ENCODE measurements at regions not wholly inside any gene's neighbourhood (a gene's known extent, or its start where the extent isn't known, plus 50 kb on each side); places are given as distances from the start of the nearest gene placed in this dataset.
"Not testable (repeated sequence)": the region's sequence is repeated elsewhere in the genome, so short reads cannot be mapped to it uniquely, and the experiment has no call there.

DNA sequence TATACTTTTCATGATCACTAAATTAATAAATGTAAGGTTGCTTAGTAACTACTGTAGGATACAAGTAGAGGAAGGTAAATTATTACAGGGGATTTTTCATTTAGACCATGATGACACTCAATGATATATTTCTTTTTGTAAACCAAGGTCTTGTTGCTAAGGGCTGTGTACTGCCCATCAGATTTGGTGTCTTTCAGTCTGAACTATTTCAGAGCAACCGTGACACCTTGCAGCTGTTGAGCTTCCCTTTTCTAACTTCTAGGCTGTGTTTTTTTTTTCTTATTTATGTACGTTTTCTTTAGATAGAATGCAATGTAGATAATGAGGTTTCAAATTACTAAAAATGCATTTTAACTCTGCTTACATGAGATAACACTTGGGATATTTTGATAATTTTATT lies 292.0 kb upstream of the MBL2 start:
- DNase-seq = no peak

DNA sequence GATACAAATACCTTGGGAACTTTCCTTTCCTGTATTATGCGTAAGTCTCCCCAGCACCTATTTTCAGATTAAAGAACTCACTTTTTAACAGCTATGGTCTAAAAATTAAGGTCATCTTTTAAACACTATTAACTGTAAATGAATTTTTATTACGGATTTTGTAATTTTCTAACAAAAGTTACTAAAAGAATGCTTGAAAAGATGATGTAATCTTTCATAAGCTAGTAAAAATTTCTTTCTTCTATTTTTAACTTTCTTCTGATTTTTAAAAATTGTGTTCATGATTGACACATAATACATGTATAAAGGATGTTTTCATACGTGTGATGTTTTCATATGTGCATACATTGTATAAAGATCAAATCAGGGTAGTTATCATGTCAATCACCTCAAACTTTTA lies 291.2 kb upstream of the MBL2 start:
- no peak for DNase-seq

DNA sequence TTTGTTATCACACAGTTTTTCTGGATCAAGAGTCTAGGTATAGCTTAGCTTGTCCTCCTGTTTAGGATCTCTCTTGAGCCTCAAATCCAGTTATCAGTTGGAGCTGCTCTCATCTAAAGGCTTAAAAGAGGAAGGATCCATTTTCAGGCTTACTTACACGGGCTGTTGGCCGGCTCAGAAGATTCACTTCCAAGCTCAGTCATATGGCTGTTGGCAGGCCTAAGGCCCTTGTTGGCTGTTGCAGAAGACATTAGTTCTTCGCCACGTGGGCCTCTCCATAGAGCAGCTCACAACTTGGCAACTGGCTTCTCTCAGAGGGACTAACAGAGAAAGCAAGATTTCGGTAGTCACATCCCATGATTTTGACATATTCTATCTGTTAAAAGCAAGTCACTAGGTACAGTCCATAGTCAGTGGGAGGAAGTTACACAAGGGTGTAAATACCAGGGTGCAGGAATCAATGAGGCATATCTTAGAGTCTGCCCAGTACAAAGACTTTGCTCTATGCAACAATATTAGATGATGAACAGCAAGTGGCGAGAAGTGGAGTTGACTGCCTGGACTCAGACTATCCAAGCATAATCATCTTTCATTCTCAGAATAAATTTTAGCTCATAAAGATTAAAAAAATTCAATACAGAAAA lies 280.1 kb upstream of the MBL2 start:
- no peak for DNase-seq

DNA sequence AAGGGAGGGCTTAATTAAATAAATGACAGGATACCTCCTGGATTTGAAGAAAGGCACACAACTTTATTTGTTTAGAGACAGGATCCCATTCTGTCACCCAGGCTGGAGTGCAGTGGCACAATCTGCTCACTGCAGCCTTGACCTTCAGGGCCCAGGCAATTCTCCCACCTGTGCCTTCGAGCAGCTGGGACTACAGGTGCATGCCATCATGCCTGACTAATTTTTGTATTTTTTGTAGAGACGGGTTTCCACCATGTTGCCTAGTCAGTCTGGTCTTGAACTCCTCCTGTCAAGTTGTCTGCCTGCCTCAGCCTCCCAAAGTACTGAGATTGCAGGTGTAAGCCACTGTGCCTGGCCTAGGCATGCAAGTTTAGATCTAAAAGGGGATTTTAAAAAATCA lies 272.7 kb upstream of the MBL2 start:
- no peak for DNase-seq

- not testable (repeated sequence) for DNase-seq
Observed at GRCh38 chr10:53035823-53036222, 263.2 kb upstream of the MBL2 start.

- DNase-seq = no peak
Observed at GRCh38 chr10:53033396-53033795, 260.8 kb upstream of the MBL2 start.

- not testable (repeated sequence) for DNase-seq
Observed at GRCh38 chr10:53029872-53030849, 257.6 kb upstream of the MBL2 start.

DNA sequence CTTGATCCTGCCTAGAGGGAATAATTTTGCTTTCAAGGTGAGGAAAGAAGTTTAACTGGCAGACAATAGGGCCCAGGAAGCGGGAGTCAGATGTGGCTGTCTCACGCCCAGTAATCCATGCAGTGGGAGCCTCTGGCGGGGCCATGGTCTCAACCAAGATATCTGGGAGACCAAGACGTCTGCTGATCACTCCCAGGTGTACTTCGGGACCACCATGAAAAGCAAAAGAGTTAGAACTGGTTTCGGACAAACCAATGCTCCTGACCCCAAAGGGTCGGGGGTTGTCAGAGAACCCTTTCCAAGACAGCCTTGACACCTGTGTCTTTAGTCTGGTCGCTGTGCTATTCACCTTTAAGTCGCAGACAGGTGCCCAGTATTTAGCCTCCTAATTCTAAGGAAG lies 256.9 kb upstream of the MBL2 start:
- no peak for DNase-seq

- DNase-seq = not testable (repeated sequence)
Observed at GRCh38 chr10:53025765-53026164, 253.2 kb upstream of the MBL2 start.

DNA sequence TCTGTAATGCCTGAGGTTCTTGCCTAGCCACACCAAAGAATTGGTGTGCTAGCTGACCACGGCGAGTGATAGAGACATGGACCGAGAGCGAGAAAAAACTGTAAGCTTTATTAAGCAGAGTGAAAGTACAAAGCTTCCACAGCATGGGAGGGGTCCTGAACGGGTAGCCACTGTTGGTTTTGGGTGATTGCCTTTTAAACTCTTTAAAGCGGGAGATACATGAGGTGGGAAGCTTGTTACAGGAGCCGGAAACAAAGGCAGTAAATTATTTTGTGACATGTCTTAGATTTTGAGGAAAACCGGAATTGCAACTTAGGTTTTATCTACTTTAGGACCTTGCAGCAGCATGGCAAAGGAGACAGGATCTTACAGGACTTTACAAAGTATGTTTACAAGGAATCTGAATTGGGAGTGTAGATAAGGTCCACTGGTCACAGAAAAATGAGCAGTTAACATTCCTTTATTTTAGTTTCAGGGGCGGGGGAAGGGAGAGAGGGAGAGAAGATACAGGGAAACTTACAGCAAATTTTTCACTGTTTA lies 252.7 kb upstream of the MBL2 start:
- no peak for DNase-seq

DNA sequence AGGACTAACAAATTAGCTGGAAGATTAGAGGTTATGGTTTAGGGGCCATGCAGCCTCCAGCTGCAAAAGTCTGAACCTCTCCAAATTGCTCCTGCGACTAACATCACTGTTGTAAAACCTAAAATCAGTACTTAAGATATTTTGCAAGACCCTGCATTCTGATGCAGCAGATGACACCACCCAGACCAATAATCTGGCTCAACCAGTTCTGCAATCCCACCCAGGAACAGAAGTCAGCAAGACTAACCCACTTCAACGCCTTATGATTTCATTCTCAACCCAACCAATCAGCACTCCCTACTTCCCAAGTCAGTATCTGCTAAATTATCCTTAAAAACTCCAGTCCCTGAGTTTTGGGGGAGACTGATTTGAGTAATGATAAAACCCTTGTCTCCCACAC lies 250.8 kb upstream of the MBL2 start:
- DNase-seq = no peak

- DNase-seq = no peak
Observed at GRCh38 chr10:53022611-53023088, 250.1 kb upstream of the MBL2 start.

DNA sequence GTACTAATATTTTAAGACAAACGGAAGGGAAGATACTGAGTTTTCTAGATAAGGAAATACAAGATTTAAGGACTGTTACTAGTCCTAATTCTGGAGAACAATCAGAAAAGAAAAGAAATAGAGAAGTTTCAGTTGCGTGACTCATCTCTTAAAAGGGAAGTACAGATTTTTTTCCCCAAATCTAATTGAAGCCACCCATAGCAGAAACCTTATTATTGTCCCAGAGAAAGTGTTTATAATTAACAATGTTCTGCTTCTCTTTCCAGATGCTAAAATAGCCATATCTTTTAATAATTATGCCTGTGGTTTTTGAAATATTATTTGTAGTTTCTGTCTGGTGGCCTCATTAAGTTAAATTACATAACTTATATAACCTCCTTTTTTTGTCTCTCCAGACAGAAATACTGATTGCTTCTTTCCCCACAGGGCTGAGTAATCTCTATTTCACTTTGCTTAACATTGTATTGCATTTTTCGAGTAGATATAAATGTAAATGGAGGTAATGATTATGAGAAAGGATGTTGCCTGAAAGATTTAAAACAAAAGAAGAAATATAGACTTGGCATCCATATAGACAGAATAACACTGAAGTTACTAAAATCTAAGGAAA lies 240.7 kb upstream of the MBL2 start:
- DNase-seq = no peak

- no peak for DNase-seq
Observed at GRCh38 chr10:53009961-53010907, 237.7 kb upstream of the MBL2 start.

DNA sequence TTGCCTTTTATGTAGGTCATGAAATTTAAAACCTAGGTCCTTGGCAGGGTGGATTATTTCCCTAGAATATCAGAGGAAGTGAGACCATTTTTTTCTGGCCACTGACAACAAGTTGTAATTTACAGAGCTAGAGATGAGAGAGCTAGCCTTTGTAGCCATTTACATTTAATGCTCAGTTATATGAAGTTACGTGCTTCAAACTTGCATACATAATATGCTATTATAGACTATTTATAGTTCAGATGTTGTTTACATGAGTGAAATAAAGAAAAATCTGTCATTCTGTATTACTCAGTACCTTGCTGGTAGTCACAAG lies 234.9 kb upstream of the MBL2 start:
- DNase-seq = no peak

DNA sequence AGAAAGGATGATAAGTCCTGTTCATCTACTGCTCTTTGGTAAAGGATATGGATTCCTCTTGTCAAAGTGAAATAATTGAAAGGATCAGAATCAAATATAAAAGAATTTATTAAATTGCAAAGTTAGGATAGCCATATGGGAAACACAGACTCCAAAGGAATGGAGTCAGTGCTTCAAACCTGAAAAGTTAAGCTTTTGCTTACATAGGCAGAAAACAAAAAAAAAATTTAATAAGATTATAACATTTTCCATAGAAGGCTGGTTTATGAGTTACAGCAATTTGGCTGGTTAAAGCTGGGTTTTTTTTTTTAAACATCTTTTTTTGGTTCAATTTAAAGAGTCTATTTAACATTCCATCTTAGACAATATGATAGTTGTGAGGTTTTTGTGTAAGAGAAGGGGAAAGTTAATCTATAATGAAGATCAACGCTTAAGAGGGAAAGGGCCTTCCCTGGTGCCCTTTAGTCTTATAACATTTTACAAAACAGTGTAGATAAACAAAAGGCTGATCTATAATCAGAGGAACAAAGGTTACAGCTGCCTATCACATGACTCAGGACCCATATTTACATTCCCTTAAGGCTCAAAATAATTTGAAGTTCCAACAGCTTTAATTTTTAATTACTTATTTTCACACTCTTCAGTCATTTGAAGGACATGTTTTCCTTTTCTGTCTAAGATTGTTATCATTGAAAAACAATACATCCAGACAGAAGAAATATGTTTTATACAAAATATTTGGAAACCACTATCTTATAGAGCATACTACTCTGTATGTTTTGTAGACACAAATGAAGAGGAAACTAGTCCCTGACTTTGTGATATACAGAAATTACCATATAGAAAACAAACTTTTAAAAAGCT lies 234.3 kb upstream of the MBL2 start:
- no peak for DNase-seq

DNA sequence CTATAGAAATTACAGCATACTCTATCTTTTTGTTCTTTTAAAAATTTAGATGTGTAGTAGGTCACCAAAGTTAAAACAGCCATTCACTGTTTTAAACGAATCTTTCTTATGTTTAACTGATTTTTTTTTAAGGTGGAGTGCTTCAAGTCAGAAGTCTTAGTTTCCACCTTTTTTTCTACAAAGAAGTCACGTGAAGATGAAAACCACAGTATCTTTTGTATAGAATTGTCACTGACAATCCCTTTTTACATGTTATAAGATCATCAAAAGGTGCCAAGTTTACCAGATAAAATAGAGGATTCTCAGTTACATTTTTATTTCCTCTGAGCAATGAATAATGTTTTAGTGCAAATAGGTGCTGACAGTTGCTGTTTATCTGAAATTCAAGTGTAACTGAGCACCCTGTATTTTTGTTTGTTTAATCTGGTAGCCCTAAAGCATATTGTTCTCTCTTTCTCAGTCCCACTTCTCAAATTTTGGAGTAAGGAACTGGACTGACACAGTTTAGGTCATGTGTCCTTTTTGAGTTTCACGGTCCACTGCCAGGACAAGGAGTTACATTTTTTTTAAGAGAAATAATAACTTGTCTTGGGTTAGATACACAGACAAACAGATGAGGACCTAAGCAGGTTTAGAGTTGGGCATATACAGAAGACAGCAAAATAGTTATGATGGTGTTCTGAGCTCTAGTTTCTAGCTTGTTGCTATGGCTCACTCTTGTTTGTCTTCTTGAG lies 233.2 kb upstream of the MBL2 start:
- no peak for DNase-seq

DNA sequence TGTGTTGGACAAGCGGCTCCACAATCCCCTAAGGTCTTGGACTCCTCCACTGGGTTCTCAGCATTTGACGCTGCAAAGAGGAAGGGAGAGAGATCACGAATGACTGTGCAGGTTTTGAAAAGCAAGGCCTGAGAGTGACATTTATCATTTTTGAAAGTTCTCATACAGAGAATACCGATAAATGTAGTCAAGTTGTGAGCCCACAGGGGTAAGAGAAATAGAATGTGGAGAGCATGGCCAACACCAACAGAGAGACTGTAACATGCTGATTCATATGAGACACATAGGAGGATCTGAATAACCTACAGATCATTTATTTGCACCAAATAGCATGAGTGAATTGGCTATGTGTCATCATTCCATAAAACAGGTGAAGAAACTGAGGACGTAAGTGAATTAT lies 230.5 kb upstream of the MBL2 start:
- no peak for DNase-seq

- no peak for DNase-seq
Observed at GRCh38 chr10:52999681-53000080, 227.1 kb upstream of the MBL2 start.

DNA sequence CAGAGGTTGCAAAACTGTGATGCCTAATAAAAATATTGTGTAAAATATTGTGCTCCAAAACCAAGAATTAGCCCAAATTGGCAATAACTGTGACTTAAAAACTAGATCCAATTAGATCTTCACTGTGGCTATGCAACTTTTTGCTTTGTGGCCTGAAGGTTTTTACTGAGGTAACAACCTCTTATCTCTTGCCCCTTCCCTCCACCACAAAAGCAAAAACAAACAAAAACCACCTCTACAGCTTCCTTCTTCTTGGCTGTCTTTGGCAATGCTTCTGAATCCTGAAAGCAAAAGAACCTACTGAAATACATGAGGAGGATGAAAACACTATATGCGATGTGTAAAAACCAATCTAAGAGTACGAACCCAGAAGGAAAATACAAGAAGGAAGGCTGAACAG lies 226.7 kb upstream of the MBL2 start:
- DNase-seq = no peak

DNA sequence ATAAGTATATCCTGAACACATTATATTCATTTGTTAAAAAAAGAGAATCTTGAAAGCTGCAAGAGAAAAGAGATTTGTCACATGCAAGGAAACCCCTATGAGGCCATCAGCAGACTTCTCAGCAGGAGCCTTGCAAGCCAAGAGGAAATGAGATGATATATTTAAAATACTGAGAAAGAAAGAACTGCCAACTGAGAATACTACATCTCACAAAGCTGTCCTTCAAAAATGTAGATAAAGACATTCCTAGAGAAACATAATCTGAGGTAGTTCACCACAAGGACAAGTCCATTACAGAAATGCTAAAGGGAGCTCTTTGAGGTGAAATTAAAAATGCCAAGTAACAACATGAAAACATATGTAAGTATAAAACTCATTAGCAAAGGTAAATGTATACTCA lies 224.4 kb upstream of the MBL2 start:
- no peak for DNase-seq
